Omental fat pad (tissue), 3 donors: ENCODE measurements at regions not wholly inside any gene's neighbourhood (a gene's known extent, or its start where the extent isn't known, plus 50 kb on each side); places are given as distances from the start of the nearest gene placed in this dataset.

Experiments used
- ATAC-seq: fragments of 150-250 bp; one replicate; pipeline ENCODE4 v1.9.1; 2016; ENCODE audit warnings: mild to moderate bottlenecking, moderate library complexity; ENCODE audit not compliant: low FRiP score
- DNase-seq: peaks from one replicate; pipeline ENCODE4 v3.0.0-alpha.2; 2019; ENCODE audit warnings: low spot score
- CTCF ChIP-seq, 3 donors: fragments of 450-650 bp; IDR thresholded peaks; one replicate each; pipeline ENCODE4 v1.5.1; 2016 to 2017; ENCODE audit warnings: antibody characterized with exemption in 3 of 3, mild to moderate bottlenecking in 3 of 3, moderate library complexity in 2 of 3

DNA sequence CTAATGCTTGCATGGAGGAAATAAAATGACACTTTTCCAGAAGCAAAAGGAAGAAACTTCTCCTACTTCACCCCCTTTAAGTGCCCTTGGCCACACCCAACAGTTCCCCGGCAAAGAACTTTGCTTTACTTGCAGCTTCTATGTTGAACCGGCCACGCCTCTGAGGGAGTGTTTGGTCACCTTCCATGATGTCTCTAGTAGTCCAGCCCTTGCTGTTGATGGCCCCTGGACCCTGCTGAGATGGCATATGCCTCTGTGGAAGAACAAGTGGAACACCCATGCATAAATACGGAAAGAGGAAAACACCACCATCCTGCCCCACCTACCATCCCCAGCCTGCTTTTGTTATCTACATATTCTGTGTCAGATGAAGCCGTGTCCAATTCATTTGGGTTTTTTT, 218.3 kb upstream of the POU3F3 start:
- TF ChIP-seq CTCF (IDR thresholded peaks at IDR 0.05): no peak
- DNase-seq: no peak
- no peak for ATAC-seq

GRCh38 chr2:104638190-104638858, 215.6 kb upstream of the POU3F3 start:
- TF ChIP-seq CTCF (IDR thresholded peaks at IDR 0.05): no peak
- no peak for DNase-seq
- ATAC-seq: no peak

DNA sequence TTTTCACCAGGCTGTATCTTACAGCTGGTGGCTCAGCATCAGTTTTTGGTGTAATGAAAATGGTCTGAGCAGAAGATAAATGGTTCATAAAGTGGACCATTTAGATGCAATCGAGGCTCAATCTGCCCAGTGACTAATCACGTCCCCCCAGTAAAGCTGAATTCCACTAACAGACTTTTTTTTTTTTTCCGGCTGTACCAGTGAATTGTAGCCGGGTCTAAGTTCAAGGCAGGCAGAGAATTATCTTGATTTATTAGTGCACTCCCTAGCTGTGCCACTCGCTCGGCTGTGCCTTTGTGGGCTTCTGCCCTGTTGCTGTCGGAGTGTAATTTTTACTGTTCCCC, 215.1 kb upstream of the POU3F3 start:
- ATAC-seq (no peak), DNase-seq (no peak)
- TF ChIP-seq CTCF (IDR thresholded peaks at IDR 0.05): no peak

- TF ChIP-seq CTCF (IDR thresholded peaks at IDR 0.05): no peak
- DNase-seq (no peak), ATAC-seq (no peak)
Observed at GRCh38 chr2:104641786-104642185, 212.1 kb upstream of the POU3F3 start.

- DNase-seq (no peak), ATAC-seq (no peak)
- TF ChIP-seq CTCF (IDR thresholded peaks at IDR 0.05): no peak
Observed at GRCh38 chr2:104648376-104648775, 205.5 kb upstream of the POU3F3 start.

- TF ChIP-seq CTCF (IDR thresholded peaks at IDR 0.05): no peak
- DNase-seq (no peak), ATAC-seq (no peak)
Observed at GRCh38 chr2:104649866-104650265, 204.0 kb upstream of the POU3F3 start.

DNA sequence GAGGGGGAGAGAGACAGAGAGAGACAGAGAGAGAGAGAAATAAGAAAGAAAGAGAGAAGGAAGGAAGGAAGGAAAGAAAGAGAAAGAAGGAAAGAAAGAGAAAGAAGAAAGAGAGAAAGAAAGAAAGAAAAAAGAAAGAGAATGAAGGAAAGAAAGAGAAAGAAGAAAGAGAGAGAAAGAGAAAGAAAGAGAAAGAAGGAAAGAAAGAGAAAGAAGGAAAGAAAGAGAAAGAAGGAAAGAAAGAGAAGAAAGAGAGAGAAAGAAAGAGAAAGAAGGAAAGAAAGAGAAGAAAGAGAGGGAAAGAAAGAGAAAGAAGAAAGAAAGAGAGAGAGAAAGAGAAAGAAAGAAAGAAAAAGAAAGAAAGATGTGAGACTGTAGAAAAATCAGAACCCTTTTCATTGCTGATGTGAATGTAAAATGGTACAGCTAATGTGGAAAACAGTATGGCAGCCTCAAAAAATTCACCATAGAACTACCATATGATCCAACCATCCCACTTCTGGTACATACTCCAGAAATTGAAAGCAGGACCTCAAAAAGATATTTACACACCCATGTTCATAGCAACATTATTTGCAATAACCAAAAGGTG, 203.4 kb upstream of the POU3F3 start:
- ATAC-seq (no peak), DNase-seq (no peak)
- no peak for TF ChIP-seq CTCF (IDR thresholded peaks at IDR 0.05)
